ENCODE measurements at regions not wholly inside any gene's neighbourhood (a gene's known extent, or its start where the extent isn't known, plus 50 kb on each side); places are given as distances from the start of the nearest gene placed in this dataset.
"Not testable (repeated sequence)": the region's sequence is repeated elsewhere in the genome, so short reads cannot be mapped to it uniquely, and the experiment has no call there.

GRCh38 chr10:15427843-15428414 lies 56.8 kb upstream of the FAM171A1 start:
- DNase-seq = peak; percentile 18

- DNase-seq = no peak
These were observed 55.5 kb upstream of the FAM171A1 start for GRCh38 chr10:15426558-15426957.

GRCh38 chr10:15426115-15426514 lies 55.0 kb upstream of the FAM171A1 start:
- no peak for DNase-seq

GRCh38 chr10:15421875-15422274 lies 50.8 kb upstream of the FAM171A1 start:
- DNase-seq = not testable (repeated sequence)

Measured in NCI-H2227 treated with DMSO at 0.1 percent for 48 hours (cell line).